ENCODE measurements at regions not wholly inside any gene's neighbourhood (a gene's known extent, or its start where the extent isn't known, plus 50 kb on each side); places are given as distances from the start of the nearest gene placed in this dataset.
"Not testable (repeated sequence)": the region's sequence is repeated elsewhere in the genome, so short reads cannot be mapped to it uniquely, and the experiment has no call there.

DNA sequence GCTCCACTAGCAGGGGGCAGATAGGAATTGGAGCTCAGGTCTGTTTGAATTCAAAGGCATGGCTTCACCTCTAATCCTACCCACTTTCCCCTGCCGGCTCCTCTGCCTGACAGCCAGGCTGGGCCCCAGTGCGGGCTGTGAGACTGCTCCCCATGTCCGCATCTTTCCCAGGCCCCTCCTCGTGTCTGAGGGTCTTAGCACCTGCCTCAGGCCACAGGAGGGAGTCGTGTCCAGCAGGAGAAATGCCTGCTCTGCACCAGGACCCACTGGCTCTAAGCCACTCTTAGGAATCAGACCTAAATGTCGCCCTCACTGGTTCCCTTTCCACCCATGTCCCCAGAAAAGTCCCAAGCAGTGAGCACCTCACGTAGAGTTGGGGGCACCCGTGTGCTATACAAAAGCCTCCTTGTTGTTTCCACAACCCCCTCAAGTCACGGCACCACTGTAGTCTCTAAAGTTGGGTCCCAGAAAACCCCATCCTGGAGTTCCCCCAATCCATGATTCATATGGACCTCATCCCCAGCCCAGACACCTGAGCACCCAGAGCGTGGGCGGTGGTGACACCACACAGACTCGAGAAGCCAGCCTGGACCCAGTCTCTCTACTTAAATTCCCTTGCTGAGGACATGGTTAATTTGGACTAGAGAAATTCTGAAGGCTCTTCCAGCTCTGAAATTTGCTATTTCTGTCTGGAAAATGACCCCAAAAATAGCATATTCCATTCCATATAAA lies 466.4 kb upstream of the ZMIZ1 start:
- DNase-seq (peak; percentile 26 to 30), ATAC-seq (replicated peaks in 1 of 2) (peak; percentile 65 to 71)
- Mint-ChIP-seq H3K27me3 (ENCODE audit: low read depth) (no peaks in the 10 kb centered on the region), H3K27ac (no peak overlapping the region), H3K36me3 (ENCODE audit: insufficient read depth in 2 of 2) (no peaks in the 10 kb centered on the region), H3K4me3 (no peak overlapping the region), H3K4me1 (ENCODE audit: low read depth) (peaks cover 6% of the 10 kb centered on the region), H3K9me3 (no peaks in the 10 kb centered on the region)

DNA sequence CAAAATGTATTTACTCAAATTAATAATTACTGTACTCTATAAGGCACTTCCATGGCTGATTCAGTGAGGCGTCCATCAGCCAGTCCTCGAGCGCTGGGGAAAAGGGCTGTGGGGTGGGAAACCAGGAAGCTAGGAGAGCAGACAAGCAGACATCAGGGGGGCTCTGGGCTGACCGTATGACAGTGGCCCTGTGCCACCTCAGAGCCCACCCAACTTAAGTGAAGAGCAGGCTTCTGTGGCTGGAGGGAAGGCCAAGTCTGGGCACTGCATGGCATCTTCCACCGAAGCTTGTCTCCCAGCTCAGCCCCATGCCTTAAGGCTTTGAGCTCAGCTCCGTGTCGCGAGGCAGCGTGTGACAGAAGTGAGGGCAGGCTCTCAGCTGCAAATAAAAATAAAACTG lies 464.5 kb upstream of the ZMIZ1 start:
- no peak for ATAC-seq (replicated peaks in 1 of 2)
- DNase-seq = no peak
- no peak overlapping the region for H3K27ac Mint-ChIP-seq
- no peaks in the 10 kb centered on the region for H3K36me3 Mint-ChIP-seq (ENCODE audit: insufficient read depth in 2 of 2)
- H3K4me3 Mint-ChIP-seq = no peak overlapping the region
- H3K4me1 Mint-ChIP-seq (ENCODE audit: low read depth) = peaks cover 6% of the 10 kb centered on the region
- peaks cover 0 to 2% of the 10 kb centered on the region in 2 donors for H3K9me3 Mint-ChIP-seq
- H3K27me3 Mint-ChIP-seq (ENCODE audit: low read depth) = no peaks in the 10 kb centered on the region

DNA sequence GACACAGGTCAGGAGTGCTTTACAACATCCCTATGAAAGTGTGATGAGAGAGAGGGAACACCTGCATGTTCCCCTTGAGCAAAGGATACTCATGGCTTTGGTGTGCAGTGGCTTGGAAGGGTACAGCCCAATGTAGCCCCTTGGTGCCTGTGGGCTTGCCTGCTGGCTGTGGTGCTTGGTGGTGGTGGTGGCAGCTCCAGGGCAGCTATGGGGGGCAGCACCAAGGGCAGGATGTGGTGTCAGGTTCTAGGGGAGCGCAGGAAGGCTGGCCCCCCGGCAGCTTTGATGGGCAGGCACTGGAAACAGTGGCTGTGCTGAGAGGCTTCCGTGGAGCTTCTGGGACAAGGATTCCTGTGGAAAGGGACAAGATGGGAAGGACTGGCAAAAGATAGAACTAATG lies 464.0 kb upstream of the ZMIZ1 start:
- peaks cover 0 to 2% of the 10 kb centered on the region in 2 donors for H3K36me3 Mint-ChIP-seq (ENCODE audit: insufficient read depth in 2 of 2)
- H3K4me3 Mint-ChIP-seq = no peak overlapping the region
- ATAC-seq (replicated peaks in 1 of 2) = no peak

DNA sequence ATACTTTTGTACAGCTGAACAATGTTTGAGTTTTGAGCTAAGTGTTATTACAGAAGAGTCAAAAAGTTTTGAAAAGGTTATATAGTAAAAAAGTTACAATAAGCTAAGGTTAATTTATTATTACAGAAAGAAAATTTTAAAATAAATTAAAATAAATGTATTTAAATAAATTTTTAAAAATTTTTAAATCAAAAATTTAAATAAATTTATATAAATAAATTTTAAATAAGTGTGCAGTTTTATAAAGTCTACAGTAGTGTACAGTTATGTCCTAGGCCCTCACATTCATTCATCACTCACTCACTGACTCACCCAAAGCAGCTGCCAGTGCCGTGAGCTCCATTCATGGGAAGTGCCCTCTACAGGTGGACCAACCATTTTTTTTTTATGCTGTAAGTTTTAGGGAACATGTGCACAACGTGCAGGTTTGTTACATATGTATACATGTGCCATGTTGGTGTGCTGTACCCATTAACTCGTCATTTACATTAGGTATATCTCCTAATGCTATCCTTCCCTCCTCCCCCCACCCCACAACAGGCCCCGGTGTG lies 462.9 kb upstream of the ZMIZ1 start:
- no peak overlapping the region for H3K4me3 Mint-ChIP-seq
- peaks cover 8% of the 10 kb centered on the region for H3K27me3 Mint-ChIP-seq (ENCODE audit: low read depth)
- ATAC-seq (replicated peaks in 1 of 2) = no peak

More for the DNA sequence above, 464.0 kb upstream of the ZMIZ1 start:
- Mint-ChIP-seq H3K9me3 (peaks cover 0 to 2% of the 10 kb centered on the region in 2 donors), H3K27ac (no peak overlapping the region), H3K27me3 (ENCODE audit: low read depth) (no peaks in the 10 kb centered on the region), H3K4me1 (ENCODE audit: low read depth) (peaks cover 6% of the 10 kb centered on the region)
- DNase-seq = no peak

DNA sequence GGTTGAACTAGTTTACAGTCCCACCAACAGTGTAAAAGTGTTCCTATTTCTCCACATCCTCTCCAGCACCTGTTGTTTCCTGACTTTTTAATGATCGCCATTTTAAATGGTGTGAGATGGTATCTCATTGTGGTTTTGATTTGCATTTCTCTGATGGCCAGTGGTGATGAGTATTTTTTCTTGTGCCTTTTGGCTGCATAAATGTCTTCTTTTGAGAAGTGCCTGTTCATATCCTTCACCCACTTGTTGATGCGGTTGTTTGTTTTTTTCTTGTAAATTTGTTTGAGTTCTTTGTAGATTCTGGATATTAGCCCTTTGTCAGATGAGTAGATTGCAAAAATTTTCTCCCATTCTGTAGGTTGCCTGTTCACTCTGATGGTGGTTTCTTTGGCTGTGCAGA lies 462.0 kb upstream of the ZMIZ1 start:
- H3K4me3 Mint-ChIP-seq; H3K9me3 Mint-ChIP-seq; H3K27ac Mint-ChIP-seq; H3K27me3 Mint-ChIP-seq (ENCODE audit: low read depth); ATAC-seq (replicated peaks in 1 of 2); H3K36me3 Mint-ChIP-seq (ENCODE audit: insufficient read depth in 2 of 2); DNase-seq; H3K4me1 Mint-ChIP-seq (ENCODE audit: low read depth): not testable (repeated sequence)

More for the DNA sequence above, 462.9 kb upstream of the ZMIZ1 start:
- Mint-ChIP-seq H3K9me3 (peaks cover 2 to 4% of the 10 kb centered on the region in 2 donors), H3K27ac (no peak overlapping the region), H3K36me3 (ENCODE audit: insufficient read depth in 2 of 2) (peaks cover 0 to 2% of the 10 kb centered on the region in 2 donors), H3K4me1 (ENCODE audit: low read depth) (peaks cover 6% of the 10 kb centered on the region)
- DNase-seq = no peak

DNA sequence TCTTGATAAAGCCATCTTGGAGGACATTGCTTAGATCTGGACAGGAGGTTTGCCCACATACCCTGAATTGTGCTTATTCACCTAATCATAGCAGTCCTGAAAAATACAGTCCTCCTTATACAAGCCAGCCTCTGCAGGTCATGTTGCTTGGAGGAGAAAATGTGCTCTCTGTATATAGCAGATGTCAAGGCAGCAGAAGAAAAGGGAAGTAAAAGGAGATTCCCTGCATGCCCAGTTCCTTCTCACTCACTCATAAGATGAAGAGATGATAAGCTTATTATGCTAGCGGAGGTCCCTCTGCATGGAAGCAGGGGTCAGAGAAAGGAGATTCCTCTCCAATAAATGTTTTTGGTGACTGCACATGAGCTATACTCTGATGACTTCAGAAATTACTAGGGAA lies 458.8 kb upstream of the ZMIZ1 start:
- ATAC-seq (replicated peaks in 1 of 2) = no peak
- no peaks in the 10 kb centered on the region for H3K4me1 Mint-ChIP-seq (ENCODE audit: low read depth)
- H3K4me3 Mint-ChIP-seq = no peak overlapping the region
- peaks cover 8% of the 10 kb centered on the region for H3K27me3 Mint-ChIP-seq (ENCODE audit: low read depth)
- DNase-seq = no peak
- peaks cover 2 to 4% of the 10 kb centered on the region in 2 donors for H3K9me3 Mint-ChIP-seq
- no peak overlapping the region for H3K27ac Mint-ChIP-seq
- H3K36me3 Mint-ChIP-seq (ENCODE audit: insufficient read depth in 2 of 2) = peaks cover 0 to 2% of the 10 kb centered on the region in 2 donors

DNA sequence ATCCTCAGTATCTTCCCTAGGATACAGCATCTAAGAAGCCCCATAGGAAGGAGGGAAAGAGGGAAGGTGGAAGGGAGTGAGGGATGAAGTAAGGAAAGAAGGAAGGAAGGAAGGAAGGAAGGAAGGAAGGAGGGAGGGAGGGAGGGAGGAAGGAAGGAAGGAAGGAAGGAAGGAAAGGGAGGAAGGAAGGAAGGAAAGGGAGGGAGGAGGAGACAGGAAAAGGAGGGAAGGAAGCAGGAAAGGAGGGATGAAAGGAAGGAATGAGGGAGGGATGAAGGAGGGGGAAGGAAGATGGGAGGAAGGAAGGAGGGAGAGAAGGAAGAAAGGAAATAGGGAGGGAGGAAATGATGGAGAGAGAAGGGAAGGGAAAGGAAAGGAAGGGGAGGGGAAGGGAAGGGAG lies 455.6 kb upstream of the ZMIZ1 start:
- Mint-ChIP-seq H3K36me3 (ENCODE audit: insufficient read depth in 2 of 2) (peaks cover 0 to 2% of the 10 kb centered on the region in 2 donors), H3K27ac (no peak overlapping the region), H3K4me3 (no peak overlapping the region), H3K4me1 (ENCODE audit: low read depth) (no peaks in the 10 kb centered on the region), H3K9me3 (peaks cover 2 to 4% of the 10 kb centered on the region in 2 donors), H3K27me3 (ENCODE audit: low read depth) (peaks cover 22% of the 10 kb centered on the region)
- no peak for DNase-seq
- no peak for ATAC-seq (replicated peaks in 1 of 2)

DNA sequence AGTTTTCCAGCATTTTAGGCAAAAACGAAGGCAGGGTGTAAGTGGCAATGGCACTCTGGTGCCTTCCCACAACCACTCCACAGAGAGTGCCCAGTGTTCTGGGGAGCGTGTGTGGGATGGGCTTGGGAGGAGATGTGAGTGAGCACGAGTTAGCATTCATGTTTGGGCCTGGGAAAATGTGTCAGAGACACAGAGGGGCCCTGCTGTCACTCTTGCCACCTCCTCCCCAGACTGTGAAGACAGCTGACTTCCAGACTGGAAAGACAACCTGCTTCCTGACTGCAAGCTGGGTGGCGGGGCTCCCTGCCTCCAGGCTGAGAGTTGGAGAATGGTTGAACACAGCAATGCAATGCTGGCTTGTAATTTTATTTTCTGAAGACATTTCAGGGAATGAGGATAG lies 454.5 kb upstream of the ZMIZ1 start:
- Mint-ChIP-seq H3K27ac (no peak overlapping the region), H3K4me3 (no peak overlapping the region), H3K36me3 (ENCODE audit: insufficient read depth in 2 of 2) (peaks cover 0 to 2% of the 10 kb centered on the region in 2 donors), H3K4me1 (ENCODE audit: low read depth) (no peaks in the 10 kb centered on the region), H3K9me3 (peaks cover 2% of the 10 kb centered on the region in 2 donors), H3K27me3 (ENCODE audit: low read depth) (peaks cover 22% of the 10 kb centered on the region)
- no peak for DNase-seq
- ATAC-seq (replicated peaks in 1 of 2) = no peak

DNA sequence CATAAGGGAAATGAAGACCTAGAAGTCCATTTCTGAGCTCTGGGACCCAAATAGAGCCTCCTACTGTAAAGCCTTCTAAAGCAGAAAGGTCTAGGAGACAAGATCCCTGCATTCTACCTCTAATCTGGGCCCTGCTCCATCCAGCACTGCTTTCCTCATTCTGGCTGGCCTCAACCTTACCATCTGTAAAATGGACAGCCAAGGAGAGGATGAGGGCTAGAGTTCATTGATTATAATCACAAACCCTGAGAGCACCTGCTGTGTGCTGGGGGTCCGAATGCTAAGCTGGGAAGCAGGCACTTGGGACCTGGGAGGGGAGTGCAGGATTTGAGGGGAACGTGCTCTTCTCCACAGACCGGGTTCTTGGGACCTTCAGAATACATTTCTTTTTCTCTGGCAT lies 454.0 kb upstream of the ZMIZ1 start:
- no peak overlapping the region for H3K27ac Mint-ChIP-seq
- H3K9me3 Mint-ChIP-seq = peaks cover 2% of the 10 kb centered on the region in 2 donors
- H3K36me3 Mint-ChIP-seq (ENCODE audit: insufficient read depth in 2 of 2) = no peaks in the 10 kb centered on the region
- DNase-seq (no peak), ATAC-seq (replicated peaks in 1 of 2) (no peak)
- peaks cover 22% of the 10 kb centered on the region for H3K27me3 Mint-ChIP-seq (ENCODE audit: low read depth)
- no peaks in the 10 kb centered on the region for H3K4me1 Mint-ChIP-seq (ENCODE audit: low read depth)
- H3K4me3 Mint-ChIP-seq = no peak overlapping the region

DNA sequence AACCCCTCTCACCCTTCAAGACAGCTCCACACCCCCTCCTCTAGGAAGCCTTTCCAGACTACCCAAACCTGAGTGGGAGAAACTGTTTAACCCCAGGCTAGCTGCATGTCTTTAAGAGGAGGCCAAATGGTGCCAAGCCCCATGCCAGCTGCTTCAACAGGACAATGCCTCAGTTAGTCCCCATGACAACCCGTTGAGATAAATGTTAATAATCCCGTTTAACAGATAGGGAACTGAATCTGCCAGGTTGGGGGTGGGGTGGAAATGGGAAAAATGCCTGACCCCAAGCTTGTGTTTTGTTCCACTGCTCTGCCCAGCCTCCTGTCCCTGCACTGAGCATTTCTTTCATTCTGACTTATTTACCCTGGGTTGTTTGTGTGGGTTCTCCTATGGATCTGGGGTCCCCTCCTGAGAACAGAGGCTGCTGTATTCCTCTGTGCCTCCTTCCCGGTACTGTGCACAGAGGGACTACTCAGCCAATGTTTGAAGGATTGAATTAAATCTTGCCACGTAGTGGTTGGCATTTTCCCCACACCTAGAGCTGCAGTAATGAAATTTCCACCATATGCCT lies 452.6 kb upstream of the ZMIZ1 start:
- Mint-ChIP-seq H3K9me3 (no peaks in the 10 kb centered on the region), H3K4me1 (ENCODE audit: low read depth) (no peaks in the 10 kb centered on the region), H3K4me3 (no peak overlapping the region), H3K36me3 (ENCODE audit: insufficient read depth in 2 of 2) (no peaks in the 10 kb centered on the region), H3K27me3 (ENCODE audit: low read depth) (peaks cover 14% of the 10 kb centered on the region), H3K27ac (no peak overlapping the region)
- ATAC-seq (replicated peaks in 1 of 2) (no peak), DNase-seq (no peak)

DNA sequence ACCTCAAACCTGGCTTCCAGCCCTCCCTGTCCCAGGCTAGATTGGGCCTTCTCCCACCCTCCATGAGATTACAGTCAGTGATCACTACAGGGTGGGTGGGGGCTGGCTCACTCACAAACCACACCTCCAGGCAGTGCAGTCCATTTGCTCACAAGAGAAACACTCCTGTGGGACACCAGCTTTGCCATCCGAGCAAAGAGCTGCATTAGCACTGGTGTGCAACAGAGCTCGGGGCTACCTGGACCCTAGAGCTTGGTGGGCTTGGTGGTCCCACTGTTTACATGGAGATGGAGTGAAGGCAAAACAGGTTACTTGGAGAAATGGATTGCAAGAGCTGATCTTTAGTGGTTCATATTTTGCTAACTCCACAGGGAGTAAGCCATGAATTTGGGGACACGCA lies 451.7 kb upstream of the ZMIZ1 start:
- DNase-seq = no peak
- Mint-ChIP-seq H3K4me1 (ENCODE audit: low read depth) (no peaks in the 10 kb centered on the region), H3K27me3 (ENCODE audit: low read depth) (peaks cover 14% of the 10 kb centered on the region), H3K36me3 (ENCODE audit: insufficient read depth in 2 of 2) (no peaks in the 10 kb centered on the region), H3K4me3 (no peak overlapping the region), H3K27ac (no peak overlapping the region), H3K9me3 (no peaks in the 10 kb centered on the region)
- ATAC-seq (replicated peaks in 1 of 2) = no peak

DNA sequence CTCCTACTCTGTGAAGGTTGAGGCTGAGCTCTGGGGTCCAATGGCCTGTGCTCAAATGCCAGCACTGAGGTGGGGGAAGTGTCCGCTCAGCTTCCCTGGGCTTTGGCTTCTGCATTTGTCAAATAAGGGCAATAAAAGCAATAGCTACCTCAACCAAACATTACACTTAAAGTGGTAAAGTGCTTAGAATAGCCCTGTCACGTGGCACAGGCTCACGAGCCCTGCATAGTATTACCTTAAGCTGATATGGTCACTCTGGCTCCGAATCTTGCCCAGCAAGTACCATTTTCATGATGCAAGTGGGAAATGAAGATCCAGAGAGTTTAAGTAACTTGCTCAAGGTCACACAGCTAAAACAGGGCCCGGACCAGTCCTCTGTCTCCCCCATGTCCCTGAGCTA lies 451.1 kb upstream of the ZMIZ1 start:
- no peak overlapping the region for H3K4me3 Mint-ChIP-seq
- H3K36me3 Mint-ChIP-seq (ENCODE audit: insufficient read depth in 2 of 2) = no peaks in the 10 kb centered on the region
- H3K9me3 Mint-ChIP-seq = no peaks in the 10 kb centered on the region
- DNase-seq (no peak), ATAC-seq (replicated peaks in 1 of 2) (no peak)
- H3K27ac Mint-ChIP-seq = no peak overlapping the region
- H3K4me1 Mint-ChIP-seq (ENCODE audit: low read depth) = no peaks in the 10 kb centered on the region
- peaks cover 14% of the 10 kb centered on the region for H3K27me3 Mint-ChIP-seq (ENCODE audit: low read depth)

DNA sequence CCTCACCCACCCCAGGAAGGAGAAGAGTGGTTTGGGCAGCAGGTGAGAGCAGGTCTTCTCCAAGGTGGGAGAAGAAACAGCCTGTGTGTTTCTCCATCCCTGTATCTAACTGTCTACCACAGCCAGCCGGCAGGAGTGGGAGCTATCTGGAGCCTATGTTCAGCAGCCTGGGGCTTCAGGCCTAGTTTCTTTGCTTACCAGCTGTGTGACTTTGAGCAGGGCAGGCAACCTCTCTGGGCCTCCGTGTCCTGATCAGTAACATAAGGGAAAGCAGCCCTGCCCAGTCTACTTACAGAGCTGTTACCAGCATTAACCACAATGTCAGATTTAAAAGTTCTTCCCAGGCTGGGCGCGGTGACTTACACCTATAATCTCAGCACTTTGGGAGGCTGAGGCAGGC lies 450.7 kb upstream of the ZMIZ1 start:
- no peak for ATAC-seq (replicated peaks in 1 of 2)
- Mint-ChIP-seq H3K9me3 (no peaks in the 10 kb centered on the region), H3K27me3 (ENCODE audit: low read depth) (peaks cover 14% of the 10 kb centered on the region), H3K27ac (no peak overlapping the region), H3K4me1 (ENCODE audit: low read depth) (no peaks in the 10 kb centered on the region), H3K36me3 (ENCODE audit: insufficient read depth in 2 of 2) (no peaks in the 10 kb centered on the region), H3K4me3 (no peak overlapping the region)
- DNase-seq = no peak

Measured in activated T-cell treated with anti-CD3 and anti-CD28 coated beads, Interleukin-2, amount 50 U/mL, for 72 hours (primary cell).